PC-3 (cell line): ENCODE measurements at regions not wholly inside any gene's neighbourhood (a gene's known extent, or its start where the extent isn't known, plus 50 kb on each side); places are given as distances from the start of the nearest gene placed in this dataset.

ENCODE experiments used
- EZH2 ChIP-seq: fragments of 300-600 bp; sonication (generic); IDR thresholded peaks from one replicate; pipeline ENCODE4 v1.6.1; 2017; ENCODE audit warnings: antibody characterized with exemption, mild to moderate bottlenecking, low read length; ENCODE audit not compliant: unreplicated experiment
- EZH2phosphoT487 ChIP-seq: fragments of 300-600 bp; sonication (generic); IDR thresholded peaks from 2 replicates; pipeline ENCODE4 v1.6.1; 2018; ENCODE audit warnings: mild to moderate bottlenecking, antibody characterized with exemption, low read length, borderline replicate concordance
- TF ChIP-seq, protein P1 (sequence below): fragments of 300-600 bp; sonication (generic); conservative IDR thresholded peaks from 2 replicates; pipeline ENCODE4 v1.5.1; 2017; ENCODE audit warnings: antibody characterized with exemption, low read depth, mild to moderate bottlenecking, low read length

DNA sequence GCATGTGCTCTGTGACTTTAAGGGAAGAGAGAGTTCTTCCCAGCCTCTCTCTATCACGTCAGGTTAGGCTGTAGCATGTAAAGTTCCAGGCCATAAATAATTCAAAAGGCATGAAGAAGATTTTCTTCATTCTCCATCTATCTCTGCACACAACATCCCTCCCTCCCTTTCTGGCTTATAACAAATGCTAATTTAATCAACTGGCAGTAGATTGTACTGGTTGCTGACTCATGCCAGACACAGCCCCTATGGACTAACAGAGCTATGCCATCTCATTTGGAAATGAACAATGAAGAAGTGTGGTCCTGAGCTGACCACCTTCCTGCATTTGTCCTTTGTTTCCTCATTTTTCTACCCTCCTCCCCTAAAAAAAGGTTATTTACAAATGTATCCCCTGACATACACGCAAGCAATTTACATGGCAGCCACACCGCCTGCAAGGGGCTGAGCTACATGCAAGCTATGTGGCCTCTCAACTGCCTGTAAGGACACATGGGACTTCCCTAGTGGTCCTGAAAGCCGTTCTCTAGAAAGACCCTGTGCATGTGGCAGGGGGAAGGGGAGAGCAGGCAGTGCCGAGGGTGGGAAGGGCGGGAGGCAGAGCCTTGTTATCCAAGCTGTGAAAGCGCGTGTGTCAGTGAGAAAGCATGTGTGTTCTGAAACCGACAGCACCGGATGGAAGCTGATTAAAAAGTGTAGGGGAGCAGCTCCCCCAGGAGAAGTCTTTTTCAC lies 90.9 kb upstream of the KLF7 start:
- TF ChIP-seq, protein P1, sequence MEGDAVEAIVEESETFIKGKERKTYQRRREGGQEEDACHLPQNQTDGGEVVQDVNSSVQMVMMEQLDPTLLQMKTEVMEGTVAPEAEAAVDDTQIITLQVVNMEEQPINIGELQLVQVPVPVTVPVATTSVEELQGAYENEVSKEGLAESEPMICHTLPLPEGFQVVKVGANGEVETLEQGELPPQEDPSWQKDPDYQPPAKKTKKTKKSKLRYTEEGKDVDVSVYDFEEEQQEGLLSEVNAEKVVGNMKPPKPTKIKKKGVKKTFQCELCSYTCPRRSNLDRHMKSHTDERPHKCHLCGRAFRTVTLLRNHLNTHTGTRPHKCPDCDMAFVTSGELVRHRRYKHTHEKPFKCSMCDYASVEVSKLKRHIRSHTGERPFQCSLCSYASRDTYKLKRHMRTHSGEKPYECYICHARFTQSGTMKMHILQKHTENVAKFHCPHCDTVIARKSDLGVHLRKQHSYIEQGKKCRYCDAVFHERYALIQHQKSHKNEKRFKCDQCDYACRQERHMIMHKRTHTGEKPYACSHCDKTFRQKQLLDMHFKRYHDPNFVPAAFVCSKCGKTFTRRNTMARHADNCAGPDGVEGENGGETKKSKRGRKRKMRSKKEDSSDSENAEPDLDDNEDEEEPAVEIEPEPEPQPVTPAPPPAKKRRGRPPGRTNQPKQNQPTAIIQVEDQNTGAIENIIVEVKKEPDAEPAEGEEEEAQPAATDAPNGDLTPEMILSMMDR: no peak
- no peak for TF ChIP-seq EZH2phosphoT487
- TF ChIP-seq EZH2: no peak
